H1 (cell line): ENCODE measurements at regions not wholly inside any gene's neighbourhood (a gene's known extent, or its start where the extent isn't known, plus 50 kb on each side); places are given as distances from the start of the nearest gene placed in this dataset.

Experiments
- CTCF ChIA-PET: fragments of 300-600 bp; sonication (Branson Sonifier 250); formaldehyde crosslinking; loops from one replicate; lab custom pipeline; 2021; ENCODE audit not compliant: partially characterized antibody; lab: Charles Lee
- POLR2A ChIA-PET: fragments of 300-600 bp; sonication (Branson Sonifier 250); formaldehyde crosslinking; loops from one replicate; lab custom pipeline; 2021; ENCODE audit warnings: inconsistent platforms; ENCODE audit not compliant: partially characterized antibody; lab: Charles Lee
- DNase-seq, 2 experiments: peaks; one replicate each; pipeline versions ENCODE4 v3.0.0 to v3.0.0-alpha.2; 2010 to 2022; ENCODE audit warnings: low spot score in 2 of 2, low read depth in 1 of 2, mixed read lengths in 1 of 2
- FAIRE-seq: peaks from 2 replicates; lab custom pipeline; 2011; peaks lifted over from hg19 to GRCh38; lab: Jason Lieb, UNC
- H2AFZ ChIP-seq: 2 replicates; pipeline ENCODE4 v1.8.1; 2012; ENCODE audit warnings: low read length, inconsistent platforms
- H2AK5ac ChIP-seq: 2 replicates; pipeline ENCODE4 v1.6.1; 2013; ENCODE audit warnings: low read depth, low read length
- H2BK120ac ChIP-seq: replicated peaks from 2 replicates; pipeline ENCODE3; 2013; ENCODE audit warnings: low read depth, low read length, inconsistent platforms
- H2BK12ac ChIP-seq: 2 replicates; pipeline ENCODE4 v1.6.1; 2013; ENCODE audit warnings: low read depth, low read length
- H2BK15ac ChIP-seq: 2 replicates; pipeline ENCODE4 v1.6.1; 2013; ENCODE audit warnings: low read length
- H2BK20ac ChIP-seq: 2 replicates; pipeline ENCODE4 v1.6.1; 2013; ENCODE audit warnings: low read length
- H2BK5ac ChIP-seq: 2 replicates; pipeline ENCODE4 v1.6.1; 2013; ENCODE audit warnings: low read depth, low read length
- H3K14ac ChIP-seq: 2 replicates; pipeline ENCODE4 v1.6.1; 2013; ENCODE audit warnings: inconsistent platforms; ENCODE audit not compliant: insufficient read length
- H3K18ac ChIP-seq: 2 replicates; pipeline ENCODE4 v1.6.1; 2013; ENCODE audit warnings: low read length; ENCODE audit errors: extremely low read depth
- H3K23ac ChIP-seq: 2 replicates; pipeline ENCODE4 v1.6.1; 2013; ENCODE audit warnings: inconsistent platforms; ENCODE audit not compliant: insufficient read length
- H3K23me2 ChIP-seq: 2 replicates; pipeline ENCODE4 v1.6.1; 2013; ENCODE audit warnings: low read depth, low read length
- H3K27ac ChIP-seq: 2 replicates; pipeline ENCODE4 v1.6.1; 2011; ENCODE audit warnings: low read depth, low read length, inconsistent platforms
- H3K27me3 ChIP-seq, 4 experiments: replicated peaks in 1 of 4; 1 replicate in 1 of 4; 2 replicates in 3 of 4; pipeline versions ENCODE4 v1.6.1 to v1.8.1; 2011 to 2013; ENCODE audit warnings: low read length in 3 of 4, mild to moderate bottlenecking in 3 of 4, inconsistent platforms in 2 of 4, mixed read lengths in 2 of 4, moderate library complexity in 1 of 4; ENCODE audit not compliant: control insufficient read depth in 3 of 4, insufficient read depth in 3 of 4; ENCODE audit errors: extremely low read depth in 1 of 4
- H3K36me3 ChIP-seq, 4 experiments: 2 replicates each; pipeline versions ENCODE4 v1.6.1 to v1.8.1; 2011 to 2013; ENCODE audit warnings: mild to moderate bottlenecking in 4 of 4, low read length in 3 of 4, moderate library complexity in 2 of 4, control low read depth in 1 of 4, inconsistent platforms in 1 of 4; ENCODE audit not compliant: insufficient read depth in 4 of 4, control insufficient read depth in 2 of 4
- H3K4ac ChIP-seq: replicated peaks from 2 replicates; pipeline ENCODE3; 2013; ENCODE audit warnings: low read length, low read depth, mixed read lengths, inconsistent platforms; ENCODE audit not compliant: insufficient read length
- H3K4me1 ChIP-seq, 4 experiments: replicated peaks in 1 of 4; 1 replicate in 1 of 4; 2 replicates in 3 of 4; pipeline versions ENCODE4 v1.6.1 to v1.8.1; 2011 to 2013; ENCODE audit warnings: low read length in 3 of 4, inconsistent platforms in 2 of 4, mixed read lengths in 1 of 4; ENCODE audit not compliant: insufficient read depth in 4 of 4, control insufficient read depth in 3 of 4
- H3K4me2 ChIP-seq, 2 experiments: 2 replicates each; pipeline versions ENCODE4 v1.6.1 to v1.8.1; 2011 to 2013; ENCODE audit warnings: low read depth in 2 of 2, low read length in 2 of 2, control low read depth in 1 of 2, inconsistent platforms in 1 of 2, mild to moderate bottlenecking in 1 of 2; ENCODE audit not compliant: insufficient read depth in 1 of 2
- H3K4me3 ChIP-seq, 4 experiments: fragments of 200-600, 300-600 bp in 1 of 4; sonication (generic), shearing (Covaris generic), sonication (Bioruptor Twin) in 1 of 4; 2 replicates each; pipeline versions ENCODE4 v1.5.1 to v1.8.1; 2011 to 2016; ENCODE audit warnings: low read length in 4 of 4, low read depth in 3 of 4, control low read depth in 2 of 4, inconsistent platforms in 2 of 4, mild to moderate bottlenecking in 2 of 4, mixed read lengths in 1 of 4, moderate library complexity in 1 of 4; ENCODE audit not compliant: insufficient read depth in 2 of 4; ENCODE audit errors: extremely low read depth in 1 of 4
- H3K56ac ChIP-seq: replicated peaks from 2 replicates; pipeline ENCODE3; 2013; ENCODE audit warnings: low read depth, mild to moderate bottlenecking, mixed read lengths, low read length, inconsistent platforms; ENCODE audit not compliant: insufficient read length
- H3K79me1 ChIP-seq: 2 replicates; pipeline ENCODE4 v1.6.1; 2013; ENCODE audit warnings: low read depth, low read length, control low read depth
- H3K79me2 ChIP-seq, 2 experiments: 2 replicates each; pipeline versions ENCODE4 v1.6.1 to v1.8.1; 2012 to 2013; ENCODE audit warnings: low read length in 2 of 2, mild to moderate bottlenecking in 2 of 2, inconsistent platforms in 1 of 2; ENCODE audit not compliant: insufficient read depth in 2 of 2, control insufficient read depth in 1 of 2
- H3K9ac ChIP-seq, 4 experiments: replicated peaks in 1 of 4; 1 replicate in 1 of 4; 2 replicates in 3 of 4; pipeline versions ENCODE4 v1.6.1 to v1.8.1; 2011 to 2013; ENCODE audit warnings: low read depth in 3 of 4, low read length in 3 of 4, control low read depth in 2 of 4, mild to moderate bottlenecking in 2 of 4, moderate library complexity in 2 of 4, inconsistent platforms in 1 of 4; ENCODE audit errors: extremely low read depth in 1 of 4
- H3K9me3 ChIP-seq, 2 experiments: 2 replicates each; pipeline versions ENCODE4 v1.6.1 to v1.8.1; 2012 to 2013; ENCODE audit warnings: mild to moderate bottlenecking in 2 of 2, moderate library complexity in 2 of 2, control low read depth in 1 of 2, inconsistent platforms in 1 of 2, low read depth in 1 of 2, low read length in 1 of 2, mixed read lengths in 1 of 2; ENCODE audit not compliant: insufficient read depth in 2 of 2
- H4K20me1 ChIP-seq, 2 experiments: replicated peaks in 1 of 2; 2 replicates each; pipeline versions ENCODE3 to v1.8.1; 2011 to 2013; ENCODE audit warnings: inconsistent platforms in 2 of 2, low read length in 2 of 2, mild to moderate bottlenecking in 1 of 2; ENCODE audit not compliant: insufficient read depth in 2 of 2, control insufficient read depth in 1 of 2
- H4K5ac ChIP-seq: 2 replicates; pipeline ENCODE4 v1.6.1; 2013; ENCODE audit warnings: low read length, low read depth, mixed read lengths, inconsistent platforms; ENCODE audit not compliant: insufficient read length
- H4K8ac ChIP-seq: 2 replicates; pipeline ENCODE4 v1.8.0; 2013; ENCODE audit warnings: mild to moderate bottlenecking, moderate library complexity, low read length, inconsistent platforms; ENCODE audit not compliant: insufficient read depth; ENCODE audit errors: extremely low read depth
- H4K91ac ChIP-seq: replicated peaks from 2 replicates; pipeline ENCODE3; 2013; ENCODE audit warnings: low read length, mixed read lengths, inconsistent platforms; ENCODE audit not compliant: insufficient read length
- ASH2L ChIP-seq: fragments of 200-600, 300-600 bp; sonication (generic); IDR thresholded peaks from one replicate; pipeline ENCODE4 v1.7.1; 2017; ENCODE audit warnings: low read length
- FOSL1 ChIP-seq: IDR thresholded peaks from 2 replicates; pipeline ENCODE4 v1.6.1; 2011; ENCODE audit warnings: mild to moderate bottlenecking, low read depth, low read length, moderate library complexity; ENCODE audit not compliant: insufficient read depth
- SIRT6 ChIP-seq: IDR thresholded peaks from one replicate; pipeline ENCODE4 v1.7.1; 2012; ENCODE audit warnings: low read length, inconsistent platforms
- TAF7 ChIP-seq: optimal IDR thresholded peaks from 2 replicates; pipeline ENCODE3; 2011; ENCODE audit warnings: low read depth, mild to moderate bottlenecking, inconsistent platforms, low read length, moderate library complexity, borderline replicate concordance

- Histone ChIP-seq H3K27me3 (no peaks in the 10 kb centered on the region), H2BK12ac (no peak overlapping the region), H4K20me1 (no peaks in the 10 kb centered on the region), H3K18ac (no peak overlapping the region), H3K23me2 (peaks cover 13% of the 10 kb centered on the region), H4K91ac (no peak overlapping the region), H3K36me3 (no peaks in the 10 kb centered on the region), H2AK5ac (no peak overlapping the region), H3K27ac (no peak overlapping the region), H3K79me1 (no peaks in the 10 kb centered on the region; the same call in 1 of the 2 replicates), H4K8ac (no peak overlapping the region), H3K14ac (no peak overlapping the region), H2BK120ac (no peak overlapping the region), H2BK15ac (no peak overlapping the region), H2BK5ac (no peak overlapping the region), H3K4me2 (no peak overlapping the region), H3K56ac (no peak overlapping the region), H3K23ac (no peak overlapping the region), H3K4me1 (peaks cover 5 to 18% (median 14%) of the 10 kb centered on the region in 4 experiments; a peak in 6 of 7 replicates), H3K9me3 (no peaks in the 10 kb centered on the region), H4K5ac (no peak overlapping the region), H2BK20ac (no peak overlapping the region), H3K4me3 (no peak overlapping the region), H3K9ac (no peak overlapping the region), H3K4ac (no peak overlapping the region), H2AFZ (no peak overlapping the region), H3K79me2 (peaks cover 0 to 44% of the 10 kb centered on the region in 2 experiments; a peak in 2 of 4 replicates)
- no peak for DNase-seq
- FAIRE-seq: no peak
- TF ChIP-seq TAF7: no peak
- no peak for TF ChIP-seq FOSL1
- TF ChIP-seq SIRT6: no peak
- no peak for TF ChIP-seq ASH2L
- POLR2A ChIA-PET: no interaction called here
- CTCF ChIA-PET: interaction anchor here (1.6 to 7.1 kb wide), 3 partner anchors 84 to 138 kb away, joined by 3 to 71 read pairs (median 28); no protein-coding TSS in a partner anchor
These were observed 106.8 kb upstream of the BEND6 start for GRCh38 chr6:56848105-56848504.
